ENCODE measurements at regions not wholly inside any gene's neighbourhood (a gene's known extent, or its start where the extent isn't known, plus 50 kb on each side); places are given as distances from the start of the nearest gene placed in this dataset.

GRCh38 chr5:68449380-68449779, 233.8 kb downstream of the PIK3R1 start:
- H3K4me3 Mint-ChIP-seq, result no peak overlapping the region
- no peaks in the 10 kb centered on the region for H3K4me1 Mint-ChIP-seq
- no peak overlapping the region for H3K9ac ChIP-seq (ENCODE audit: extremely low read depth, low read length, poor library complexity, severe bottlenecking)
- H3K27ac ChIP-seq (ENCODE audit: low read depth, low read length), result no peak overlapping the region
- peaks cover 6% of the 10 kb centered on the region for H3K27me3 Mint-ChIP-seq (ENCODE audit: insufficient read depth)
- H3K9me3 Mint-ChIP-seq, result peaks cover 7% of the 10 kb centered on the region
- H3K4me3 ChIP-seq (ENCODE audit: low read length), result no peak overlapping the region
- no peak overlapping the region for H3K27ac Mint-ChIP-seq
- DNase-seq, result no peak
- TF ChIP-seq, protein P1, sequence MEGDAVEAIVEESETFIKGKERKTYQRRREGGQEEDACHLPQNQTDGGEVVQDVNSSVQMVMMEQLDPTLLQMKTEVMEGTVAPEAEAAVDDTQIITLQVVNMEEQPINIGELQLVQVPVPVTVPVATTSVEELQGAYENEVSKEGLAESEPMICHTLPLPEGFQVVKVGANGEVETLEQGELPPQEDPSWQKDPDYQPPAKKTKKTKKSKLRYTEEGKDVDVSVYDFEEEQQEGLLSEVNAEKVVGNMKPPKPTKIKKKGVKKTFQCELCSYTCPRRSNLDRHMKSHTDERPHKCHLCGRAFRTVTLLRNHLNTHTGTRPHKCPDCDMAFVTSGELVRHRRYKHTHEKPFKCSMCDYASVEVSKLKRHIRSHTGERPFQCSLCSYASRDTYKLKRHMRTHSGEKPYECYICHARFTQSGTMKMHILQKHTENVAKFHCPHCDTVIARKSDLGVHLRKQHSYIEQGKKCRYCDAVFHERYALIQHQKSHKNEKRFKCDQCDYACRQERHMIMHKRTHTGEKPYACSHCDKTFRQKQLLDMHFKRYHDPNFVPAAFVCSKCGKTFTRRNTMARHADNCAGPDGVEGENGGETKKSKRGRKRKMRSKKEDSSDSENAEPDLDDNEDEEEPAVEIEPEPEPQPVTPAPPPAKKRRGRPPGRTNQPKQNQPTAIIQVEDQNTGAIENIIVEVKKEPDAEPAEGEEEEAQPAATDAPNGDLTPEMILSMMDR (conservative IDR thresholded peaks at IDR 0.05), result no peak
- H3K4me1 ChIP-seq (ENCODE audit: control insufficient read depth, insufficient read depth, low read length), result no peaks in the 10 kb centered on the region
- no peaks in the 10 kb centered on the region for H3K36me3 ChIP-seq (ENCODE audit: control insufficient read depth, insufficient read depth, low read length)
- H3K27me3 ChIP-seq (ENCODE audit: control insufficient read depth, insufficient read depth, low read length, poor library complexity, severe bottlenecking), result no peaks in the 10 kb centered on the region
- no peaks in the 10 kb centered on the region for H3K36me3 Mint-ChIP-seq (ENCODE audit: low read depth)
- WGBS, 2 experiments (ENCODE audit: insufficient coverage in 1 of 2, insufficient read length in 1 of 2), result 71 to 84% methylated on average over 3 of the region's 3 CpGs
- no peaks in the 10 kb centered on the region for H3K9me3 ChIP-seq (ENCODE audit: control insufficient read depth, low read length)

DNA sequence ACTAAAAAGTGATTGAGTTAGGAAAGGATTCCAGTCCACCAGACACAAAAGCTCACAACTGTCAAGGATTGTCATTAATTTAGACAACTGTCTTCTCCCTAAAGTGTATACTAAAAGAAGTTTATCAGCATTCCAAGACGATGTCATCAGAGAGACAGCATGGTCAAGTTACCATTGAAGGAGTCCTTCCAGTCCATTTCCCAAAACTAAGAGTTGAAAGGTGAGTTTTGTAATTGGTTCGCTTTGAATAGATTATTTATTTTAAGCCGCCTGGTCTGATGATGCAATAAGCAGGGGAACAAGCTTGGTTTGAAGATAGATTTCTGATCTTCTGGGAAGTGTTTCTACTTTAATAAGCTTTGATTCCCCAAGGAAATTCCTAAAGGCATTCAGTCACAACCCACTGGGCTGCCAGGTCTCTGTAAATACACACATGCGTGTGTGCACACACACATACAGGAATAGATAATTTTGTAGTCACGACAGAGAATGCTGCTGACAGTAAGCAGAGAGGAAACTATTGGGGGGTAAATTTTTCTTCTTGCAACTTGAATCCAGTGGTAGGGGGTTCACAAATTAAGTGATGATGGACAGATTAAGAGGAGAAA, 234.8 kb downstream of the PIK3R1 start:
- no peak for DNase-seq
- Mint-ChIP-seq H3K36me3 (ENCODE audit: low read depth) (no peaks in the 10 kb centered on the region), H3K4me3 (no peak overlapping the region), H3K27me3 (ENCODE audit: insufficient read depth) (peaks cover 6% of the 10 kb centered on the region), H3K9me3 (peaks cover 7% of the 10 kb centered on the region), H3K27ac (no peak overlapping the region), H3K4me1 (no peaks in the 10 kb centered on the region)
- H3K9ac ChIP-seq (ENCODE audit: extremely low read depth, low read length, poor library complexity, severe bottlenecking), result no peak overlapping the region
- no peak overlapping the region for H3K27ac ChIP-seq (ENCODE audit: low read depth, low read length)
- TF ChIP-seq, protein P1 (conservative IDR thresholded peaks at IDR 0.05), result no peak
- no peaks in the 10 kb centered on the region for H3K9me3 ChIP-seq (ENCODE audit: control insufficient read depth, low read length)
- no peaks in the 10 kb centered on the region for H3K36me3 ChIP-seq (ENCODE audit: control insufficient read depth, insufficient read depth, low read length)
- WGBS, 2 experiments (ENCODE audit: insufficient coverage in 1 of 2, insufficient read length in 1 of 2), result 90 to 100% methylated on average over 3 to 5 of the region's 5 CpGs
- no peaks in the 10 kb centered on the region for H3K4me1 ChIP-seq (ENCODE audit: control insufficient read depth, insufficient read depth, low read length)
- H3K27me3 ChIP-seq (ENCODE audit: control insufficient read depth, insufficient read depth, low read length, poor library complexity, severe bottlenecking), result no peaks in the 10 kb centered on the region
- no peak overlapping the region for H3K4me3 ChIP-seq (ENCODE audit: low read length)

- TF ChIP-seq, protein P1 (conservative IDR thresholded peaks at IDR 0.05), result no peak
- Mint-ChIP-seq H3K27ac (no peak overlapping the region), H3K27me3 (ENCODE audit: insufficient read depth) (peaks cover 6% of the 10 kb centered on the region), H3K36me3 (ENCODE audit: low read depth) (no peaks in the 10 kb centered on the region), H3K4me3 (no peak overlapping the region), H3K4me1 (peaks cover 13% of the 10 kb centered on the region), H3K9me3 (peaks cover 7% of the 10 kb centered on the region)
- Histone ChIP-seq H3K4me3 (ENCODE audit: low read length) (no peak overlapping the region), H3K36me3 (ENCODE audit: control insufficient read depth, insufficient read depth, low read length) (no peaks in the 10 kb centered on the region), H3K4me1 (ENCODE audit: control insufficient read depth, insufficient read depth, low read length) (no peaks in the 10 kb centered on the region), H3K9me3 (ENCODE audit: control insufficient read depth, low read length) (no peaks in the 10 kb centered on the region), H3K9ac (ENCODE audit: extremely low read depth, low read length, poor library complexity, severe bottlenecking) (no peak overlapping the region), H3K27me3 (ENCODE audit: control insufficient read depth, insufficient read depth, low read length, poor library complexity, severe bottlenecking) (no peaks in the 10 kb centered on the region), H3K27ac (ENCODE audit: low read depth, low read length) (no peak overlapping the region)
- no peak for DNase-seq
- 91 to 95% methylated on average over 1 to 3 of the region's 3 CpGs for WGBS, 2 experiments (ENCODE audit: insufficient coverage in 1 of 2, insufficient read length in 1 of 2)
Observed at GRCh38 chr5:68452286-68452685, 236.7 kb downstream of the PIK3R1 start.
